ENCODE measurements at regions not wholly inside any gene's neighbourhood (a gene's known extent, or its start where the extent isn't known, plus 50 kb on each side); places are given as distances from the start of the nearest gene placed in this dataset.
"Not testable (repeated sequence)": the region's sequence is repeated elsewhere in the genome, so short reads cannot be mapped to it uniquely, and the experiment has no call there.

- no peak for DNase-seq
These were observed 315.6 kb downstream of the SLITRK5 start for GRCh38 chr13:87986639-87987250.

DNA sequence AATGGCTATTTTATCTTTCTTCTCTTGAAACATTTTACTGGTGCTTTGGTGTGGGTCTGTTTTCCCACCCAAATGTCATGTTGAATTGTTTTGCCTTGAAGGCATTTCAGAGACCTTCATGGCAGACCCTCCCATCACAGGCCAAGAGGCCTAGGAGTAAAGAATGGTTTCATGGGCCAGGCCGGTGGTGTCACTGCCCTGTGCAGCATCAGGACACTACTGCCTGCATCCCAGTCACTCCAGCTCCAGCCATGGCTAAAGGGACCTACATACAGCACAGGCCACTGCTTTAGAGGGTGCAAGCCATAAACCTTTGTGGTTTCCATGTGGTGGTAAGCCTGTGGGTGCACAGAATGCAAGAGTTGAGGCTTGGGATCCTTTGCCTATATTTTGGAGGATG lies 326.9 kb downstream of the SLITRK5 start:
- DNase-seq: no peak

DNA sequence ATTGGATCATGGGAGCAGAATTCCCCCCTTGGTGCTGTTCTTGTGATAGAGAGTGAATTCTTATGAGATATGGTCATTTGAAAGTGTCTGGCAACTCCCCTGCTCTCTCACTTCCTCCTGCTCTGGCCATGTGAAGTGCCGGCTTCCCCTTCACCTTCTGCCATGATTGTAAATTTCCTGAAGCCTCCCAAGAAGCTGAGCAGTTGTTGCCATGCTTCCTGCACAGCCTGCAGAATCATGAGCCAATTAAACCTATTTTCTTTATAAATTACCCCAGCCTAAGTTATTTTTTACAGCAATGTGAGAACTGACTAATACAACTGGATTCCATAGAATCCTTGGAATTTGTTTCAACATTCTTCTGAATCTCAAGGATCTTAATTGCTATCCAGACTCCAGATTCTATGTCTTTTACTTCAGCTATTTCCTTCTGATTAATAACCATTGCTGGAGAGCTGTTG lies 328.1 kb downstream of the SLITRK5 start:
- DNase-seq: no peak

- DNase-seq: no peak
These were observed 328.6 kb downstream of the SLITRK5 start for GRCh38 chr13:87999788-88000187.

DNA sequence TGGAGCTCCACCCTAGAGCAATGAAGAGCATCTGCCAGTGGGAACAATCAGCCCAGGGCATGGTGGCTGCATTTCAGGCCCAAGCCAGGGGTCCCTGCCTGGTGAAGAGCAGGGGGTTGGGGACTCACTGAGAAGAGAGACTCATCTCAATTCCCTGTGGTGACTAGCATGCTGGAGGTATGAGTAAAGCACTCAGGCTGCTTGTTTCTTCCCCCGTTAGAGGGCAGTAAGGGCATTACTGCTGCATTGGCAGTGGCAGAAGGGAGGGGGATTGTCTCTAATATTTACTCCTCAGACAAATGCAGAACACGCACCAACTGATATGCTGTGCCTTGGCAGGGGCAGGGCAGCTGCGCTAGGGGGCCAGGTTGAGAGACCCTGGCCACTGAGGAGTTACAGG lies 329.1 kb downstream of the SLITRK5 start:
- no peak for DNase-seq

DNA sequence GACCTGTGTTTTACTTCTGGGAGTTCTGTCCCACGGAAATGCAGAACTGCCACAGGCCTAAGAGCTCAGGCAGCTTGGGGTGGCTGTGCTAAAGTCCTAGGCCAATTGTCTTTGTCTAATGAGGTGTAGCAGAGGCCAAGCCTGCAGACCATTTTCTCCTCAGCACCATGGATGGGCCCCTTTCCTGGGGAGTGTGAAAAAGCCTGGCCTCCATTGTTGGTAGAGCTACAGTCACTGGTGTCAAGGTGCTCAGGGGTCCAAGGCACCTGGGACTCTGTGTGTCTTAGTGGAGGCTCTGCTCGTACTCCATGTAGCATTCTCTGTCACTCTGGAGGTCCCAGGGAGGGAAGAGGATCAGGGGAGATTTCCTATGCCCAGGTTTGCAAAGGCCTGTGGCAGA lies 329.6 kb downstream of the SLITRK5 start:
- DNase-seq: no peak

DNA sequence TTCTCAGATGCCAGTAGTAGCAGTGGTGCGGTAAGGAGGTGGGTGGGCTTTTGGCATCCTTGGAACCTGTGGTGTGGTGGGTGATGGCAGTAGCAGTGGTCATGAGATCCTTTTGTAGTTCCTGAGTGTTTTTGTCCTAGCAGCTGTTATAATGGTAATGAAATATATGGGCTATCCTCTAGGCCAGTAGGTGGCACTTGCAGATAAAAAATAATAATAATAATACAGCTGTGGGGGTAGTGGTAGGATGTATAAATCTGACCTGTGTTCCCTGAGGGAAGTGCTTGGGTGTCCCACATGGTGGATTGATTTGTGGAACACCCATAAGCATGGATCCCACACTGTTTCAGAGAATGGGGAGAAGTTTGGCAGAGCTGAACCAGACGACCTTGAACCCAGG lies 334.0 kb downstream of the SLITRK5 start:
- no peak for DNase-seq

DNA sequence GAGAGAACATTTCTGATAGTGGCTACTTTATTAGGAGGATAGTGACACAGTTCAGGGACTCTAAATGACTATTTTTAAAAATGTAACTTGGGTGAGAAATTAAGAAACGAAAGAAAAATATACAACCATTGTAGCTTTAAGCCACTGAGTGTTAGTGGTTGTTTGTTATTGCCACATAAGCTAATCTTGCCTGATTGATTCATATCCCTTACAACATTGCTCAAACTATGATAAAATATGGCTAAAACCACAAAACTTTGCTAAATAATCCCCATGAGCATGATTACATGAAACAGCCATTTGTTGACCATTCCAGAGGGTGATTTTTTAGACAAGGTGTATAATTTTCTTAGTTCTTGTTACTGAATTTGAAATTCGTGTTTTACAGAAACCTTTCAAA lies 343.4 kb downstream of the SLITRK5 start:
- DNase-seq: no peak

DNA sequence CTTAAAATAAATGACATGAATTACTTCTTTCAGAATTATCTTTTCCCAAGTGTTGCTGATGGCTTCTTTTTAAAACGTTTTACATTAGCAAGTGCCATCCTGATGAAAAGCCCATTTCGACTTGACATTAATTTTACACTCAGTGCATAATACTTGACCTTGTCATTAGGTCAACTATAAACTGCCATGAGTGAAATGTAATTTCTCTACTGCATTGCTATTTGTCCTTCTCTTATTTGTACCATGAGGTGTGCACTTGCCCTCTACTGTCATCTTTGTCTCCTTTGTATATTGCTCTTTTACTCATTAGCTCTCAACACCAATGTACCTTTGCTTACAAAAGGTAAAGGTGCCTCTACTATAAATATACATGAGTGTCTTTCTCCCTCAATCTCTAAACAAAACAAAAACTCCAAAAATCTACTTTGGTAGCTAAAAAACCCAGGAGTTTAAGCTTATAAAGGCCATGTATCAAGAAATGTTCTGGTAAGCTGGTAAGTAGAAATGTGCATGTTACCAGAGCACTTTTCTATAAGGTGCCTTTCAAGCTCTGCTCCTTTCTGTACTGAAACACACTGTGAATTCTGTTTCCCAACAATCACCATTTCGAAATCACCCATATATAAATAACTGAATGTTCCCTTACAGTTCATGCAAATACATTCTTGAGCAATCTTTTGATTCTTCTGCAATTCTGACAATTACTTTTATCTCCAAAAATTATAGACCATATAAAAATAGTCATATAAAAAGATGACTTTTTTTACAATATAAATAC lies 351.4 kb downstream of the SLITRK5 start:
- DNase-seq: no peak

DNA sequence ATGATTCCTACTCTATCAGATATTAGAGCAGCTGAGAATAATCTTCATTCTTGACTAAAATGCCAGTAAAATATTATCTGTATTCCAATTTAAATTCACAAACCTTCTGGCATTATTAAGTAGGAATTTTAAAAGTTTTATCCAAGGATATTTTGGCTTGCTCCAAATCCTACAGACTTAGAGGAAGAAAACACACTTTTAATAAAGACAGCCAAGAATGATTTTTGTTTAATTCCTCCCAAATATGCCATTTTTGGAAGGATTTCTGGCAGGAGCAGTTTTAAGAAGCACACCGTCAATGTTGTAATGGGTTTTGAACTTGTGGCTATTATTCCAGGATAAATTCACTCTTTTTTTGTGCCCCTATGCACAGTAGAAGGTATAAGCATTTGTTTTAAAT lies 355.1 kb downstream of the SLITRK5 start:
- no peak for DNase-seq

DNA sequence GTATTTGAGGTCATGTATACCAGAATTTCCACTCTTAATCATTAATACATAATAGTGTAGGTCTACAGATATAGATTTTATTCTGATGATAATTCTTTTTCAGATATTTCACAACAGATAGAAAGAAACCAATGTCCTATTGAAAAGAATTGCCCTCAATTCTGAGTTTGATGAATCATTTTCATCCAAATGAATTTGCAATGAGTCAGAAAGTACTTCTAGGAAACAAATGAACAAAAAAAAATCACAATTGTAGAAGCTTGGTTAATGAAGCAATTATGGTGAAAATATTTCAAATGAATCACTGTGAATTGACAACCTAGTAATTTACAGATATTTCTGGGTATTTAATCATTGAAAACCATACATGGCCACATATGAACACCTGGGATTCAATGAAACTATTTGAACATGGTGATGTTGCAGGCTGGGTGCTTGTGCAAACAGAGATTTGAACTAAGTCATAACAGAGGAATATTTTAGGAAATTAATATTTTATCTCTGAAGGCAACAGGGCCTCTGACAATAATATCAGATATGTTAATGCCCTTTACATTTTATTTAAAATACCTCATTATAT lies 360.9 kb downstream of the SLITRK5 start:
- no peak for DNase-seq

DNA sequence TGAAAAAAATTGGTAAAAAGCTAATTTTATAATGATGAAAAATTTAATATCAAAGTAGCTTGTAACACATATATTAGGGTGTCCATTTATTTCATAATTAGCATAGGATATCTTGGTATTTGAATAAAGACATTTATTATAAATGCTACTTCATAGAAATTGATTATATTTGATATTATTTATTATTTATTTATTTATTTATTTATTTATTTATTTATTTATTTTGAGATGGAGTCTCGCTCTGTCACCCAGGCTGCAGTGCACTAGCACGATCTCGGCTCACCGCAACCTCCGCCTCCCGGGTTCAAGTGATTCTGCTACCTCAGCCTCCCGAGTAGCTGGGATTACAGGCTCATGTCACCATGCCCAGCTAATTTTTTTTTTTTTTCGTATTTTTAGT lies 365.0 kb downstream of the SLITRK5 start:
- not testable (repeated sequence) for DNase-seq

DNA sequence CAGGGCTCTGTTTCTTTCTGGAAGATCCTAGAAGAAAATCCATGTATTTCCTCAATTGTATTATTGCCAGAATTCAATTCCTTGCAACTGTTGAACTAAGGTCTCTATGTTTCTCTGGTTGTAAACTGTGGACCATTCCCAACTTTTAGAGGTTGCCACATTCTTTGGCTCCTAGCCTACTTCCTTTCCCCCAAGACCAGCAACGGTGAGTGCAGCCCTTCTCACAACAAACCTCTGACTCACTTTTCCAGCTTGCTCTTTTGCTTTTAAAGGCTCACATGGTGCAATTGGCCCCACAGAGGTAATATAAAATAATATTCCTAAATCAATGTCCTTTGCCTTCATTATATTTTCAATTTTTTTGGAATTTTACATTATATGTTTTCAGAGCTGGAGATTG lies 371.3 kb downstream of the SLITRK5 start:
- no peak for DNase-seq

GRCh38 chr13:88051746-88052482 lies 380.7 kb downstream of the SLITRK5 start:
- no peak for DNase-seq

GRCh38 chr13:88063741-88064140 lies 392.6 kb downstream of the SLITRK5 start:
- DNase-seq: no peak

- no peak for DNase-seq
These were observed 395.7 kb downstream of the SLITRK5 start for GRCh38 chr13:88066847-88067246.

GRCh38 chr13:88068316-88068715 lies 397.1 kb downstream of the SLITRK5 start:
- DNase-seq: no peak

GRCh38 chr13:88068975-88069374 lies 397.8 kb downstream of the SLITRK5 start:
- no peak for DNase-seq

DNA sequence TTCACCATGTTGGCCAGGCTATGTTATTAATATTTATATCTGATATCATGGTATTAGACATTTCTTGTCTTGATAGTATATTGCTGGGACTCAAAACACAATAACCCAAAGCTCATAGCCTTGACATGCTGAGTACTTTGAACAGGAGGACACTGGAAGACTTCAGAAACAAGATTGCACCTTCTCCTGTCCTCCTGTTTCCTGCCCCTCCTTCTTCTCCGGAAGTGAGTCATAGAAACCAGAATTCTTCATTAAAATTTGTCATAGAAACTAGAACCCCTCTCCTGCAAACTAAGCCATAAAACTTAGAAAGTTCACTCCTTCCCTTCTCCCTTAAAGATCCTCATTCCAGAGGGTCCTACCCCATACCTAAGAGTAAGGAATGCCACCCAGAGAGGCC lies 400.2 kb downstream of the SLITRK5 start:
- no peak for DNase-seq

DNA sequence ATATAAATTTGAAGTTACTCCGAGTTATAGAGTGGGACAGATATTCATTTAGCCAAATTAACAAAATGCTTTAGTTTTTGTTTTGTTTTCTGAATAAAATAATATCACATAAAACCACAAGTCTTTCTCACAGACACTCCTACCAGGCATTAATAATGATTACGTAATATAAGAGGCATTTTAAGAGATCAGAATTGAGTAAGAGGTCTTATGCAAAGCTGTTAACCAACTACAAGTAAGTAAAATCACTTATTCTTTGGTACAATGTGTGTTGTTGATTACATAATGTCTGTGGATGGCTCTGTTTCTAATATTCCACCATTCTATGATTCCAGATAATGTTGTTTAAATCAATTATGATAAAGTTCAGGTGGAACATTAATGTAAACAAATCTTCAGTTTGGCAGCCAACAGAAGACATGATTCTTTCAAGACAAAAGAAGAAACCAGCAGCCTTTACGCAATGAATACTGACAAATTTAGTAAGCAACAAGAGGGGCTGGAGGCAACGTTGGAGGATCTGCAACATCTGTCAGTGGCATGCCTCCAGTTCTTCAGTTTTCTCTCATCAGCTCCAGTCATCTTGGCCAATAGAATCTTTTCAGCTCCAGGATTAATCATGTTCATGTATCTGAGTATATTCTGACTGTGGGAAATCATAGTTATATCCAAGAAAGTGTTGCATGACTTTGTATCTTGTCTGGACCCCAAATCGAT lies 403.8 kb downstream of the SLITRK5 start:
- peak in 1 of 2 experiments; percentile 22 for DNase-seq

DNA sequence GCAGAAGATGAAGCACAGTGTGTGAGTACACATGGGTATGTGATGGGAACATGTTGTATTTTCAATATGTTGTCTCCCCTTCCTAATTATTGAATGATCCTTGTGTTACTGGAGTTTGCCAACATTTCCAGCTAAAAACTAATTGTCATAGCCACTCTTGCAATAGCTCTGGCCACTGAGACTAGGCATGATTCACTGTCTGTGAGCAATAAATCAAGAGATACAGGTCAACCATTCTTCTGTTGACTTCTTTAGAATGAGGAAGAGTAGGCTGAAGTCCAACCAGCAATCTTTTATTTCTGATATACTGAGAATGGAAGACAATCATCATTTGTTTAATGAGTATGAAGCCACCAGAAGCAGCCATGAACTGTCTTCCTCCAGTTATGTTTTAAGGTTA lies 413.9 kb downstream of the SLITRK5 start:
- no peak for DNase-seq

DNA sequence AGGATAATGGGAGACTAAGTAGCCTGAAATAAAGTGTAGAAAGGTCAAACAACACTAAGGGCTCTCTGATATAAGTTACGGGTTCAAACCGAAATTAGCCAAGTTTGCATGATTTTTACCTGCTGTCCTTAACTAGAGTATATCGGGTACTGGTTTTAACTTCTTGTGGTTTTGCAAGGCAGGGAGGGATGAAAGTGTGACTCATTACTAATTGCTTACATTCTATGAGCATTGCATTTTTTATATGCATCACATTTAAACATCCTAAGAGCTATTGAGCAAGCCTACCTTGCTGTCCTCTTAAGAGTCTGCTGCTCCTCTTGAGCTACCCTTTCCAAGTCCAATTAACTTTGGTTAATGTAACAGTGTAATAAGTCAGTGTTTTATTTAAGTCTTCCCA lies 415.4 kb downstream of the SLITRK5 start:
- no peak for DNase-seq

GRCh38 chr13:88097541-88097940 lies 426.4 kb downstream of the SLITRK5 start:
- no peak for DNase-seq
